ENCODE measurements at regions not wholly inside any gene's neighbourhood (a gene's known extent, or its start where the extent isn't known, plus 50 kb on each side); places are given as distances from the start of the nearest gene placed in this dataset.

GRCh38 chr2:64258566-64258965 is 114.3 kb upstream of the PELI1 start:
- TF ChIP-seq POLR2A (IDR thresholded peaks at IDR 0.05) (no peak), CTCF (IDR thresholded peaks at IDR 0.05) (no peak)
